Endodermal cell (in vitro differentiated cells): ENCODE measurements at regions not wholly inside any gene's neighbourhood (a gene's known extent, or its start where the extent isn't known, plus 50 kb on each side); places are given as distances from the start of the nearest gene placed in this dataset.

ENCODE experiments used
- DNase-seq: peaks from one replicate; pipeline ENCODE4 v3.0.0-alpha.2; 2017
- H3K27ac ChIP-seq: 2 replicates; pipeline ENCODE4 v1.5.1; 2013; ENCODE audit warnings: mild to moderate bottlenecking, low read depth, low read length, moderate library complexity
- H3K27me3 ChIP-seq: 2 replicates; pipeline ENCODE4 v1.6.1; 2013; ENCODE audit warnings: mild to moderate bottlenecking, low read length, moderate library complexity; ENCODE audit not compliant: insufficient read depth, control insufficient read depth, poor library complexity, severe bottlenecking
- H3K36me3 ChIP-seq: 2 replicates; pipeline ENCODE4 v1.7.0; 2013; ENCODE audit warnings: mild to moderate bottlenecking, low read length, moderate library complexity; ENCODE audit not compliant: control insufficient read depth, insufficient read depth
- H3K4me1 ChIP-seq: one replicate; pipeline ENCODE4 v1.7.0; 2013; ENCODE audit warnings: low read length; ENCODE audit not compliant: control insufficient read depth, insufficient read depth
- H3K4me3 ChIP-seq: 2 replicates; pipeline ENCODE4 v1.5.1; 2013; ENCODE audit warnings: mild to moderate bottlenecking, low read length, moderate library complexity
- H3K9ac ChIP-seq: 2 replicates; pipeline ENCODE4 v1.6.1; 2013; ENCODE audit warnings: mild to moderate bottlenecking, low read length, moderate library complexity; ENCODE audit not compliant: poor library complexity, severe bottlenecking; ENCODE audit errors: extremely low read depth
- H3K9me3 ChIP-seq: 2 replicates; pipeline ENCODE4 v1.6.1; 2013; ENCODE audit warnings: mild to moderate bottlenecking, low read length, moderate library complexity; ENCODE audit not compliant: control insufficient read depth
- H3K27ac Mint-ChIP-seq: 2 replicates; pipeline ENCODE4 v1.8.0; 2020; ENCODE audit warnings: mixed read lengths
- H3K27me3 Mint-ChIP-seq: 2 replicates; pipeline ENCODE4 v1.8.0; 2021; ENCODE audit warnings: mild to moderate bottlenecking, mixed read lengths; ENCODE audit not compliant: insufficient read depth
- H3K36me3 Mint-ChIP-seq: 2 replicates; pipeline ENCODE4 v1.8.0; 2020; ENCODE audit warnings: low read depth, mixed read lengths
- H3K4me1 Mint-ChIP-seq: 2 replicates; pipeline ENCODE4 v1.8.0; 2020; ENCODE audit warnings: mixed read lengths
- H3K4me3 Mint-ChIP-seq: 2 replicates; pipeline ENCODE4 v1.8.0; 2020; ENCODE audit warnings: mild to moderate bottlenecking, moderate library complexity, mixed read lengths
- H3K9me3 Mint-ChIP-seq: 2 replicates; pipeline ENCODE4 v1.8.0; 2020; ENCODE audit warnings: mild to moderate bottlenecking, mixed read lengths
- CTCF ChIP-seq: fragments of 200-600 bp; sonication (generic); conservative IDR thresholded peaks from 2 replicates; pipeline ENCODE4 v1.5.0; 2021; ENCODE audit warnings: antibody characterized with exemption, mild to moderate bottlenecking
- WGBS, 2 experiments: methylation state at CpG; one replicate each; pipeline versions ENCODE4 v1.1.5 to v1.1.7; 2013; ENCODE audit warnings: missing lambda C conversion rate in 2 of 2, mixed read lengths in 1 of 2; ENCODE audit not compliant: insufficient coverage in 1 of 2, insufficient read length in 1 of 2; 5-methylcytosine and 5-hydroxymethylcytosine counted together

GRCh38 chr2:41698678-41699422, 349.0 kb upstream of the PKDCC start:
- no peaks in the 10 kb centered on the region for H3K36me3 Mint-ChIP-seq
- WGBS, 2 experiments: 55 to 81% methylated on average over 10 to 18 of the region's 18 CpGs
- no peak overlapping the region for H3K4me3 ChIP-seq
- no peaks in the 10 kb centered on the region for H3K27me3 Mint-ChIP-seq
- peaks cover 8% of the 10 kb centered on the region for H3K4me1 ChIP-seq
- peak; percentile 89 for TF ChIP-seq CTCF
- H3K9ac ChIP-seq: no peak overlapping the region
- no peak overlapping the region for H3K27ac Mint-ChIP-seq
- H3K9me3 Mint-ChIP-seq: no peaks in the 10 kb centered on the region
- H3K27ac ChIP-seq: no peak overlapping the region
- H3K4me1 Mint-ChIP-seq: peaks cover 7% of the 10 kb centered on the region
- peak; percentile 87 for DNase-seq
- H3K27me3 ChIP-seq: no peaks in the 10 kb centered on the region
- H3K9me3 ChIP-seq: peaks cover 6% of the 10 kb centered on the region
- no peaks in the 10 kb centered on the region for H3K36me3 ChIP-seq
- H3K4me3 Mint-ChIP-seq: no peak overlapping the region

GRCh38 chr2:41701231-41701630, 346.6 kb upstream of the PKDCC start:
- H3K36me3 ChIP-seq: no peaks in the 10 kb centered on the region
- no peak for TF ChIP-seq CTCF
- Mint-ChIP-seq H3K4me3 (no peak overlapping the region), H3K36me3 (no peaks in the 10 kb centered on the region), H3K4me1 (peaks cover 11% of the 10 kb centered on the region), H3K9me3 (no peaks in the 10 kb centered on the region), H3K27me3 (no peaks in the 10 kb centered on the region), H3K27ac (no peak overlapping the region)
- H3K27ac ChIP-seq: no peak overlapping the region
- H3K9ac ChIP-seq: no peak overlapping the region
- H3K9me3 ChIP-seq: peaks cover 8% of the 10 kb centered on the region
- H3K27me3 ChIP-seq: no peaks in the 10 kb centered on the region
- WGBS, 2 experiments: 80 to 96% methylated on average over 1 to 3 of the region's 3 CpGs
- no peak for DNase-seq
- peaks cover 12% of the 10 kb centered on the region for H3K4me1 ChIP-seq
- H3K4me3 ChIP-seq: no peak overlapping the region

- WGBS, 2 experiments: 89 to 100% methylated on average over 1 to 2 of the region's 2 CpGs
- H3K36me3 ChIP-seq: no peaks in the 10 kb centered on the region
- DNase-seq: no peak
- H3K27ac ChIP-seq: no peak overlapping the region
- H3K27me3 Mint-ChIP-seq: no peaks in the 10 kb centered on the region
- H3K4me1 Mint-ChIP-seq: peaks cover 11% of the 10 kb centered on the region
- H3K9me3 ChIP-seq: peaks cover 8% of the 10 kb centered on the region
- H3K4me3 ChIP-seq: peak overlapping the region; percentile 16
- H3K4me3 Mint-ChIP-seq: no peak overlapping the region
- H3K9me3 Mint-ChIP-seq: no peaks in the 10 kb centered on the region
- peaks cover 11% of the 10 kb centered on the region for H3K4me1 ChIP-seq
- H3K27me3 ChIP-seq: no peaks in the 10 kb centered on the region
- H3K9ac ChIP-seq: no peak overlapping the region
- no peak for TF ChIP-seq CTCF
- H3K36me3 Mint-ChIP-seq: no peaks in the 10 kb centered on the region
- peak overlapping the region; percentile 62 for H3K27ac Mint-ChIP-seq
Measured at GRCh38 chr2:41703123-41703522, 344.7 kb upstream of the PKDCC start.
